ENCODE measurements at regions not wholly inside any gene's neighbourhood (a gene's known extent, or its start where the extent isn't known, plus 50 kb on each side); places are given as distances from the start of the nearest gene placed in this dataset.

DNA sequence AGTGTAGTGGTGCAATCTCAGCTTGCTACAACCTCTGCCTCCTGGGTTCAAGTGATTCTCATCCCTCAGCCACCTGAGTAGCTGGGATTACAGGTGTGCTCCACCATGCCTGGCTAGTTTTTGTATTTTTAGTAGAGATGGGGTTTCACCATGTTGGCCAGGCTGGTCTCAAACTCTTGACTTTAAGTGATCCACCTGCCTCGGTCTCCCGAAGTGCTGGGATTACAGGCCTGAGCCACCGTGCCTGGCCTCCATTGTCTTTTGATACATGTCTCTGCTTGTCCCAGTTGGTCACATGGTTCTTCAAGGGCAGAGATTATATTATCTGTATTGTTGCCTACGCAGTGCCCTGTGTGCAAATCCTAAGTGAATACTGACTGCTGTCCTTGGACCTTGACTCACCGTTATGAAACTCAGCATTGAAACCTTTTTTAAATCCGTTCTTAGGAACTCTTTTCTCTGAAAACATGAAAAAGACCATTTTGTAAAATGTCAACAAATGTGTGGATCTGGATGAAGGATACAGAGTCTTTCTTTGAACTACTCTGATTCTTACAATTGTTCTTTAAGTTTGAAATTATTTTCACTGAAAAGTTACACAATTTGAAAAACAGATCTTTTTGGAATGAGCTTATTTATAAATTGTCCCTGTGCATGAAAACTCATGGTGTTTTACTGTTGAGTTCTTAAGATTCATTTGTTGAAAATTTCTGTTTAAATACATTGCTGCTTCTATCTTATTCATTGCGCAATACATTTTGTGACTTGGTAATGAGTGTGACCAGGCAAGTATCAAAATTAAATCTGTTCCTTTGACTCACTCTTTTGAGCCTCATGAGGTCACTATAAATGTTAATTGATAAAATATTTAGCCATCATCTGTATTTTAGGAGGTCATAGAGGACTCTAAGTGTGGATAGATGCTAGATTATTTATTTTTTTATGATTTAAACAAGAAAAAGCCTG lies 293.5 kb downstream of the UTRN start (continued):
- TF ChIP-seq, protein P1, sequence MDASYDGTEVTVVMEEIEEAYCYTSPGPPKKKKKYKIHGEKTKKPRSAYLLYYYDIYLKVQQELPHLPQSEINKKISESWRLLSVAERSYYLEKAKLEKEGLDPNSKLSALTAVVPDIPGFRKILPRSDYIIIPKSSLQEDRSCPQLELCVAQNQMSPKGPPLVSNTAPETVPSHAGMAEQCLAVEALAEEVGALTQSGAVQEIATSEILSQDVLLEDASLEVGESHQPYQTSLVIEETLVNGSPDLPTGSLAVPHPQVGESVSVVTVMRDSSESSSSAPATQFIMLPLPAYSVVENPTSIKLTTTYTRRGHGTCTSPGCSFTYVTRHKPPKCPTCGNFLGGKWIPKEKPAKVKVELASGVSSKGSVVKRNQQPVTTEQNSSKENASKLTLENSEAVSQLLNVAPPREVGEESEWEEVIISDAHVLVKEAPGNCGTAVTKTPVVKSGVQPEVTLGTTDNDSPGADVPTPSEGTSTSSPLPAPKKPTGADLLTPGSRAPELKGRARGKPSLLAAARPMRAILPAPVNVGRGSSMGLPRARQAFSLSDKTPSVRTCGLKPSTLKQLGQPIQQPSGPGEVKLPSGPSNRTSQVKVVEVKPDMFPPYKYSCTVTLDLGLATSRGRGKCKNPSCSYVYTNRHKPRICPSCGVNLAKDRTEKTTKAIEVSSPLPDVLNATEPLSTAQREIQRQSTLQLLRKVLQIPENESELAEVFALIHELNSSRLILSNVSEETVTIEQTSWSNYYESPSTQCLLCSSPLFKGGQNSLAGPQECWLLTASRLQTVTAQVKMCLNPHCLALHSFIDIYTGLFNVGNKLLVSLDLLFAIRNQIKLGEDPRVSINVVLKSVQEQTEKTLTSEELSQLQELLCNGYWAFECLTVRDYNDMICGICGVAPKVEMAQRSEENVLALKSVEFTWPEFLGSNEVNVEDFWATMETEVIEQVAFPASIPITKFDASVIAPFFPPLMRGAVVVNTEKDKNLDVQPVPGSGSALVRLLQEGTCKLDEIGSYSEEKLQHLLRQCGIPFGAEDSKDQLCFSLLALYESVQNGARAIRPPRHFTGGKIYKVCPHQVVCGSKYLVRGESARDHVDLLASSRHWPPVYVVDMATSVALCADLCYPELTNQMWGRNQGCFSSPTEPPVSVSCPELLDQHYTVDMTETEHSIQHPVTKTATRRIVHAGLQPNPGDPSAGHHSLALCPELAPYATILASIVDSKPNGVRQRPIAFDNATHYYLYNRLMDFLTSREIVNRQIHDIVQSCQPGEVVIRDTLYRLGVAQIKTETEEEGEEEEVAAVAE (CRISPR knock-in tag; IDR thresholded peaks at IDR 0.05; ENCODE audit: borderline replicate concordance): no peak
- TF ChIP-seq GZF1 (CRISPR knock-in tag; IDR thresholded peaks at IDR 0.05): no peak
- TF ChIP-seq GATAD2A (CRISPR knock-in tag; IDR thresholded peaks at IDR 0.05): peak; percentile 99
- TF ChIP-seq KLF16 (CRISPR knock-in tag; IDR thresholded peaks at IDR 0.05): peak in 1 of 2 experiments; percentile 58; a peak in 2 of 4 replicates
- TF ChIP-seq SALL1 (CRISPR knock-in tag; IDR thresholded peaks at IDR 0.05): peak; percentile 99
- no peak for TF ChIP-seq SNRNP70 (IDR thresholded peaks at IDR 0.05; ENCODE audit: low read depth, low read length)
- 0 out of 2 replicates have a peak, but pooled peaks have one; percentile 70 for TF ChIP-seq ZNF598 (CRISPR knock-in tag; IDR thresholded peaks at IDR 0.05; ENCODE audit: borderline replicate concordance)
- TF ChIP-seq ZFP90 (CRISPR knock-in tag; IDR thresholded peaks at IDR 0.05; ENCODE audit: borderline replicate concordance): peak; percentile 68; the same call in 1 of the 2 replicates
- TF ChIP-seq CEBPG (CRISPR knock-in tag; IDR thresholded peaks at IDR 0.05): peak; percentile 93
- TF ChIP-seq, protein P2, sequence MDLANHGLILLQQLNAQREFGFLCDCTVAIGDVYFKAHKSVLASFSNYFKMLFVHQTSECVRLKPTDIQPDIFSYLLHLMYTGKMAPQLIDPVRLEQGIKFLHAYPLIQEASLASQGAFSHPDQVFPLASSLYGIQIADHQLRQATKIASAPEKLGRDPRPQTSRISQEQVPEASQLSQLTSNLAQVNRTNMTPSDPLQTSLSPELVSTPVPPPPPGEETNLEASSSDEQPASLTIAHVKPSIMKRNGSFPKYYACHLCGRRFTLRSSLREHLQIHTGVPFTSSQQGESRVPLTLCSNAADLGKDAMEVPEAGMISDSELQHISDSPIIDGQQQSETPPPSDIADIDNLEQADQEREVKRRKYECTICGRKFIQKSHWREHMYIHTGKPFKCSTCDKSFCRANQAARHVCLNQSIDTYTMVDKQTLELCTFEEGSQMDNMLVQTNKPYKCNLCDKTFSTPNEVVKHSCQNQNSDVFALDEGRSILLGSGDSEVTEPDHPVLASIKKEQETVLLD (CRISPR knock-in tag; IDR thresholded peaks at IDR 0.05; ENCODE audit: low read depth): no peak
- TF ChIP-seq, protein P3, sequence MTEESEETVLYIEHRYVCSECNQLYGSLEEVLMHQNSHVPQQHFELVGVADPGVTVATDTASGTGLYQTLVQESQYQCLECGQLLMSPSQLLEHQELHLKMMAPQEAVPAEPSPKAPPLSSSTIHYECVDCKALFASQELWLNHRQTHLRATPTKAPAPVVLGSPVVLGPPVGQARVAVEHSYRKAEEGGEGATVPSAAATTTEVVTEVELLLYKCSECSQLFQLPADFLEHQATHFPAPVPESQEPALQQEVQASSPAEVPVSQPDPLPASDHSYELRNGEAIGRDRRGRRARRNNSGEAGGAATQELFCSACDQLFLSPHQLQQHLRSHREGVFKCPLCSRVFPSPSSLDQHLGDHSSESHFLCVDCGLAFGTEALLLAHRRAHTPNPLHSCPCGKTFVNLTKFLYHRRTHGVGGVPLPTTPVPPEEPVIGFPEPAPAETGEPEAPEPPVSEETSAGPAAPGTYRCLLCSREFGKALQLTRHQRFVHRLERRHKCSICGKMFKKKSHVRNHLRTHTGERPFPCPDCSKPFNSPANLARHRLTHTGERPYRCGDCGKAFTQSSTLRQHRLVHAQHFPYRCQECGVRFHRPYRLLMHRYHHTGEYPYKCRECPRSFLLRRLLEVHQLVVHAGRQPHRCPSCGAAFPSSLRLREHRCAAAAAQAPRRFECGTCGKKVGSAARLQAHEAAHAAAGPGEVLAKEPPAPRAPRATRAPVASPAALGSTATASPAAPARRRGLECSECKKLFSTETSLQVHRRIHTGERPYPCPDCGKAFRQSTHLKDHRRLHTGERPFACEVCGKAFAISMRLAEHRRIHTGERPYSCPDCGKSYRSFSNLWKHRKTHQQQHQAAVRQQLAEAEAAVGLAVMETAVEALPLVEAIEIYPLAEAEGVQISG (CRISPR knock-in tag; IDR thresholded peaks at IDR 0.05): peak; percentile 61
- TF ChIP-seq, protein P4, sequence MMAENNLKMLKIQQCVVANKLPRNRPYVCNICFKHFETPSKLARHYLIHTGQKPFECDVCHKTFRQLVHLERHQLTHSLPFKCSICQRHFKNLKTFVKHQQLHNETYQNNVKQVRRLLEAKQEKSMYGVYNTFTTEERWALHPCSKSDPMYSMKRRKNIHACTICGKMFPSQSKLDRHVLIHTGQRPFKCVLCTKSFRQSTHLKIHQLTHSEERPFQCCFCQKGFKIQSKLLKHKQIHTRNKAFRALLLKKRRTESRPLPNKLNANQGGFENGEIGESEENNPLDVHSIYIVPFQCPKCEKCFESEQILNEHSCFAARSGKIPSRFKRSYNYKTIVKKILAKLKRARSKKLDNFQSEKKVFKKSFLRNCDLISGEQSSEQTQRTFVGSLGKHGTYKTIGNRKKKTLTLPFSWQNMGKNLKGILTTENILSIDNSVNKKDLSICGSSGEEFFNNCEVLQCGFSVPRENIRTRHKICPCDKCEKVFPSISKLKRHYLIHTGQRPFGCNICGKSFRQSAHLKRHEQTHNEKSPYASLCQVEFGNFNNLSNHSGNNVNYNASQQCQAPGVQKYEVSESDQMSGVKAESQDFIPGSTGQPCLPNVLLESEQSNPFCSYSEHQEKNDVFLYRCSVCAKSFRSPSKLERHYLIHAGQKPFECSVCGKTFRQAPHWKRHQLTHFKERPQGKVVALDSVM (CRISPR knock-in tag; IDR thresholded peaks at IDR 0.05): peak; percentile 52; the same call in 1 of the 2 replicates
- TF ChIP-seq, protein P5, sequence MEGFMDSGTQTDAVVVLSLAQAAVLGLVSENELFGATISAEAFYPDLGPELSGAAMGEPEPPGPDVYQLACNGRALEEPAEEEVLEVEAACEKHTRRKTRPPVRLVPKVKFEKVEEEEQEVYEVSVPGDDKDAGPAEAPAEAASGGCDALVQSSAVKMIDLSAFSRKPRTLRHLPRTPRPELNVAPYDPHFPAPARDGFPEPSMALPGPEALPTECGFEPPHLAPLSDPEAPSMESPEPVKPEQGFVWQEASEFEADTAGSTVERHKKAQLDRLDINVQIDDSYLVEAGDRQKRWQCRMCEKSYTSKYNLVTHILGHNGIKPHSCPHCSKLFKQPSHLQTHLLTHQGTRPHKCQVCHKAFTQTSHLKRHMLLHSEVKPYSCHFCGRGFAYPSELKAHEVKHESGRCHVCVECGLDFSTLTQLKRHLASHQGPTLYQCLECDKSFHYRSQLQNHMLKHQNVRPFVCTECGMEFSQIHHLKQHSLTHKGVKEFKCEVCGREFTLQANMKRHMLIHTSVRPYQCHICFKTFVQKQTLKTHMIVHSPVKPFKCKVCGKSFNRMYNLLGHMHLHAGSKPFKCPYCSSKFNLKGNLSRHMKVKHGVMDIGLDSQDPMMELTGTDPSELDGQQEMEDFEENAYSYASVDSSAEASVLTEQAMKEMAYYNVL (CRISPR knock-in tag; IDR thresholded peaks at IDR 0.05; ENCODE audit: borderline replicate concordance): peak; percentile 98

Measured in HepG2 (cell line).